ENCODE measurements at regions not wholly inside any gene's neighbourhood (a gene's known extent, or its start where the extent isn't known, plus 50 kb on each side); places are given as distances from the start of the nearest gene placed in this dataset.
"Not testable (repeated sequence)": the region's sequence is repeated elsewhere in the genome, so short reads cannot be mapped to it uniquely, and the experiment has no call there.

- no peak overlapping the region for H3K27ac ChIP-seq
- TF ChIP-seq CTCF (conservative IDR thresholded peaks at IDR 0.05) (no peak), ZFX (IDR thresholded peaks at IDR 0.05) (no peak)
These were observed 125.5 kb upstream of the CIBAR2 start for GRCh38 chr16:85237817-85238216.

GRCh38 chr16:85238233-85238647 is 126.0 kb upstream of the CIBAR2 start:
- TF ChIP-seq ZFX (IDR thresholded peaks at IDR 0.05), result no peak
- TF ChIP-seq CTCF (conservative IDR thresholded peaks at IDR 0.05), result no peak
- H3K27ac ChIP-seq, result no peak overlapping the region

GRCh38 chr16:85239239-85239638 is 127.0 kb upstream of the CIBAR2 start:
- H3K27ac ChIP-seq, result no peak overlapping the region
- TF ChIP-seq CTCF (conservative IDR thresholded peaks at IDR 0.05), result no peak
- TF ChIP-seq ZFX (IDR thresholded peaks at IDR 0.05), result no peak

- TF ChIP-seq CTCF (conservative IDR thresholded peaks at IDR 0.05), result no peak
- no peak for TF ChIP-seq ZFX (IDR thresholded peaks at IDR 0.05)
- no peak overlapping the region for H3K27ac ChIP-seq
These were observed 127.6 kb upstream of the CIBAR2 start for GRCh38 chr16:85239871-85240270.

- H3K27ac ChIP-seq, result no peak overlapping the region
- TF ChIP-seq CTCF (conservative IDR thresholded peaks at IDR 0.05) (no peak), ZFX (IDR thresholded peaks at IDR 0.05) (no peak)
These were observed 129.0 kb upstream of the CIBAR2 start for GRCh38 chr16:85240982-85241924.

- TF ChIP-seq CTCF (conservative IDR thresholded peaks at IDR 0.05), result no peak
- TF ChIP-seq ZFX (IDR thresholded peaks at IDR 0.05), result no peak
- H3K27ac ChIP-seq, result no peak overlapping the region
These were observed 129.9 kb upstream of the CIBAR2 start for GRCh38 chr16:85242140-85242539.

- TF ChIP-seq ZFX (IDR thresholded peaks at IDR 0.05) (no peak), CTCF (conservative IDR thresholded peaks at IDR 0.05) (no peak)
- H3K27ac ChIP-seq, result no peak overlapping the region
These were observed 131.0 kb upstream of the CIBAR2 start for GRCh38 chr16:85243308-85243707.

- H3K27ac ChIP-seq, result not testable (repeated sequence)
These were observed 132.2 kb upstream of the CIBAR2 start for GRCh38 chr16:85244452-85244851.

Data from C4-2B (cell line).